Activated CD4-positive, alpha-beta T cell treated with anti-CD3 and anti-CD28 coated beads, Interleukin-2, amount 50 U/mL, for 24 hours (primary cell): ENCODE measurements at regions not wholly inside any gene's neighbourhood (a gene's known extent, or its start where the extent isn't known, plus 50 kb on each side); places are given as distances from the start of the nearest gene placed in this dataset.

Experiments used
- DNase-seq, 2 donors: peaks; one replicate each; pipeline ENCODE4 v3.0.0-alpha.2; 2020; ENCODE audit warnings: low read depth in 1 of 2, low spot score in 1 of 2

GRCh38 chr15:91549581-91549980 lies 303.9 kb upstream of the SLCO3A1 start:
- no peak for DNase-seq

- DNase-seq = no peak
These were observed 301.0 kb upstream of the SLCO3A1 start for GRCh38 chr15:91552555-91552954.

- no peak for DNase-seq
These were observed 300.2 kb upstream of the SLCO3A1 start for GRCh38 chr15:91553196-91553854.

GRCh38 chr15:91555312-91555711 lies 298.2 kb upstream of the SLCO3A1 start:
- DNase-seq = no peak

- DNase-seq = no peak
These were observed 296.6 kb upstream of the SLCO3A1 start for GRCh38 chr15:91556926-91557325.

GRCh38 chr15:91559066-91559465 lies 294.4 kb upstream of the SLCO3A1 start:
- no peak for DNase-seq

GRCh38 chr15:91561371-91562100 lies 292.0 kb upstream of the SLCO3A1 start:
- DNase-seq = no peak

- no peak for DNase-seq
These were observed 290.8 kb upstream of the SLCO3A1 start for GRCh38 chr15:91562698-91563097.

GRCh38 chr15:91564631-91565030 lies 288.9 kb upstream of the SLCO3A1 start:
- DNase-seq = no peak

GRCh38 chr15:91566141-91566540 lies 287.4 kb upstream of the SLCO3A1 start:
- DNase-seq = no peak

GRCh38 chr15:91568036-91568435 lies 285.5 kb upstream of the SLCO3A1 start:
- no peak for DNase-seq

- DNase-seq = no peak
These were observed 281.4 kb upstream of the SLCO3A1 start for GRCh38 chr15:91572110-91572509.

- DNase-seq = no peak
These were observed 277.4 kb upstream of the SLCO3A1 start for GRCh38 chr15:91576096-91576495.

- DNase-seq = no peak
These were observed 275.0 kb upstream of the SLCO3A1 start for GRCh38 chr15:91578511-91578910.

GRCh38 chr15:91584895-91585294 lies 268.6 kb upstream of the SLCO3A1 start:
- DNase-seq = no peak

GRCh38 chr15:91586560-91586959 lies 266.9 kb upstream of the SLCO3A1 start:
- no peak for DNase-seq

GRCh38 chr15:91589360-91589759 lies 264.1 kb upstream of the SLCO3A1 start:
- DNase-seq = no peak

- no peak for DNase-seq
These were observed 260.9 kb upstream of the SLCO3A1 start for GRCh38 chr15:91592567-91592966.

- no peak for DNase-seq
These were observed 260.4 kb upstream of the SLCO3A1 start for GRCh38 chr15:91593067-91593466.

GRCh38 chr15:91593653-91594052 lies 259.9 kb upstream of the SLCO3A1 start:
- DNase-seq = no peak

- DNase-seq = no peak
These were observed 254.2 kb upstream of the SLCO3A1 start for GRCh38 chr15:91599261-91599660.

- DNase-seq = no peak
These were observed 250.0 kb upstream of the SLCO3A1 start for GRCh38 chr15:91603384-91604080.
